OCI-LY7 (cell line): ENCODE measurements at regions not wholly inside any gene's neighbourhood (a gene's known extent, or its start where the extent isn't known, plus 50 kb on each side); places are given as distances from the start of the nearest gene placed in this dataset.

Experiments
- EZH2phosphoT487 ChIP-seq: fragments of 200-600 bp; sonication (generic); IDR thresholded peaks from 2 replicates; pipeline ENCODE4 v1.6.1; 2018; ENCODE audit warnings: low read depth, borderline replicate concordance, mild to moderate bottlenecking, mixed run types, antibody characterized with exemption, low read length, moderate library complexity, mixed read lengths
- TF ChIP-seq, protein P1 (sequence below): fragments of 200-600 bp; sonication (generic); conservative IDR thresholded peaks from 2 replicates; pipeline ENCODE4 v1.5.1; 2014; ENCODE audit warnings: mild to moderate bottlenecking, antibody characterized with exemption, low read length, moderate library complexity, mixed read lengths

DNA sequence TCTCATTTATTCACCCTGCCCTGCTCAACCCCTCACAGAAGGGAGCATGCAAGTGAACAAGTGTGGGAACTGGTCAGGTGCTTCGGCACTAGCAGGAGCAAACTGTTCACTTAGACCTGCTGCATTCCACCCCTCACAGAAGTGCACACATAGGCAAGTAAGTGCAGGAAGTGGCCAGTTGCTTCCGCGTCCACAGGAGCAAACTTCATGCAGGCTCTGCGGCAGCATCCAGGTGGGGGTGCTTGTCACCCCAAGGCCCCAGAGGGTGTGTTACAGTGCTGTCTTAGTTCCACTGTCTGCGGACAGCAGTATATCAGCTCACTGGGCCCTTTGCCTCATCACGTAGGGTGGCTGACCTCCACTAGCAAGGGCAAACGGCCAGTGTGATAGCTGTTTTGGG, 167.3 kb upstream of the AVPR1A start:
- TF ChIP-seq, protein P1, sequence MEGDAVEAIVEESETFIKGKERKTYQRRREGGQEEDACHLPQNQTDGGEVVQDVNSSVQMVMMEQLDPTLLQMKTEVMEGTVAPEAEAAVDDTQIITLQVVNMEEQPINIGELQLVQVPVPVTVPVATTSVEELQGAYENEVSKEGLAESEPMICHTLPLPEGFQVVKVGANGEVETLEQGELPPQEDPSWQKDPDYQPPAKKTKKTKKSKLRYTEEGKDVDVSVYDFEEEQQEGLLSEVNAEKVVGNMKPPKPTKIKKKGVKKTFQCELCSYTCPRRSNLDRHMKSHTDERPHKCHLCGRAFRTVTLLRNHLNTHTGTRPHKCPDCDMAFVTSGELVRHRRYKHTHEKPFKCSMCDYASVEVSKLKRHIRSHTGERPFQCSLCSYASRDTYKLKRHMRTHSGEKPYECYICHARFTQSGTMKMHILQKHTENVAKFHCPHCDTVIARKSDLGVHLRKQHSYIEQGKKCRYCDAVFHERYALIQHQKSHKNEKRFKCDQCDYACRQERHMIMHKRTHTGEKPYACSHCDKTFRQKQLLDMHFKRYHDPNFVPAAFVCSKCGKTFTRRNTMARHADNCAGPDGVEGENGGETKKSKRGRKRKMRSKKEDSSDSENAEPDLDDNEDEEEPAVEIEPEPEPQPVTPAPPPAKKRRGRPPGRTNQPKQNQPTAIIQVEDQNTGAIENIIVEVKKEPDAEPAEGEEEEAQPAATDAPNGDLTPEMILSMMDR, result no peak
- TF ChIP-seq EZH2phosphoT487, result no peak
